GM21786 (cell line): ENCODE measurements at regions not wholly inside any gene's neighbourhood (a gene's known extent, or its start where the extent isn't known, plus 50 kb on each side); places are given as distances from the start of the nearest gene placed in this dataset.

Source experiments
- ATAC-seq: cut with Tn5 transposase; IDR thresholded peaks from one replicate; pipeline ENCODE4 v1.9.1; 2021; ENCODE audit not compliant: unreplicated experiment

- no peak for ATAC-seq
Measured at GRCh38 chr10:105473170-105473569, 832.1 kb downstream of the SORCS3 start.

GRCh38 chr10:105468759-105469158 is 827.7 kb downstream of the SORCS3 start:
- ATAC-seq = no peak

GRCh38 chr10:105466521-105466920 is 825.4 kb downstream of the SORCS3 start:
- ATAC-seq = no peak

GRCh38 chr10:105434970-105435369 is 793.9 kb downstream of the SORCS3 start:
- ATAC-seq = no peak

- no peak for ATAC-seq
Measured at GRCh38 chr10:105413997-105414396, 772.9 kb downstream of the SORCS3 start.

- no peak for ATAC-seq
Measured at GRCh38 chr10:105409370-105409769, 768.3 kb downstream of the SORCS3 start.

- no peak for ATAC-seq
Measured at GRCh38 chr10:105406488-105406887, 765.4 kb downstream of the SORCS3 start.

- ATAC-seq = no peak
Measured at GRCh38 chr10:105398202-105398601, 757.1 kb downstream of the SORCS3 start.

GRCh38 chr10:105391670-105392351 is 750.7 kb downstream of the SORCS3 start:
- ATAC-seq = no peak

GRCh38 chr10:105387971-105388370 is 746.9 kb downstream of the SORCS3 start:
- no peak for ATAC-seq

GRCh38 chr10:105383978-105384377 is 742.9 kb downstream of the SORCS3 start:
- ATAC-seq = no peak

- ATAC-seq = no peak
Measured at GRCh38 chr10:105370692-105371091, 729.6 kb downstream of the SORCS3 start.

- ATAC-seq = no peak
Measured at GRCh38 chr10:105359708-105360107, 718.6 kb downstream of the SORCS3 start.

- no peak for ATAC-seq
Measured at GRCh38 chr10:105358911-105359310, 717.8 kb downstream of the SORCS3 start.

- no peak for ATAC-seq
Measured at GRCh38 chr10:105356626-105357025, 715.5 kb downstream of the SORCS3 start.

- no peak for ATAC-seq
Measured at GRCh38 chr10:105354010-105354409, 712.9 kb downstream of the SORCS3 start.

GRCh38 chr10:105352827-105353226 is 711.7 kb downstream of the SORCS3 start:
- ATAC-seq = no peak

- no peak for ATAC-seq
Measured at GRCh38 chr10:105352281-105352680, 711.2 kb downstream of the SORCS3 start.

- ATAC-seq = no peak
Measured at GRCh38 chr10:105351187-105351586, 710.1 kb downstream of the SORCS3 start.

GRCh38 chr10:105347487-105347886 is 706.4 kb downstream of the SORCS3 start:
- no peak for ATAC-seq

GRCh38 chr10:105342606-105343005 is 701.5 kb downstream of the SORCS3 start:
- no peak for ATAC-seq

GRCh38 chr10:105339669-105340068 is 698.6 kb downstream of the SORCS3 start:
- ATAC-seq = no peak

GRCh38 chr10:105328503-105329133 is 687.5 kb downstream of the SORCS3 start:
- no peak for ATAC-seq
